Tongue (tissue), 1 donor: ENCODE measurements at regions not wholly inside any gene's neighbourhood (a gene's known extent, or its start where the extent isn't known, plus 50 kb on each side); places are given as distances from the start of the nearest gene placed in this dataset.
"Not testable (repeated sequence)": the region's sequence is repeated elsewhere in the genome, so short reads cannot be mapped to it uniquely, and the experiment has no call there.

Experiments used
- DNase-seq: peaks from one replicate; pipeline ENCODE4 v3.0.0-alpha.2; 2015

DNA sequence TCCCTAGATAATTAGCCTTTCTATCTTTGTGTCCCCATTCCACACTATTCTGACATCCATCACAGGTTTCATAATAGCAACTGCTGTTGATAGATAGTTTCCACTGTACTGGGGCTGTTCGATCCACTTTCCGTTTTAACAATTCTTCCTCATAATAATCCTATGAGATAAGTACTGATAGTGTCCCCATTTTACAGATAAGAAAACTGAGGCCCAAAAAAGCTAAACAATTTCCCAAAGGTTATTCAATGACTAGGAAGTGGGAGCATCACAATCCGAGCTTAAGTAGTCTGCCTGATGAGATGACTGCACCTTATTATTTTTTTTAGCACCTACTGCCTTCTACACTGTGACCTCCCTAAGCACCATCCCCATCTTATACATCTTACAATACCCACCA, 569.2 kb downstream of the STK39 start:
- DNase-seq = no peak

GRCh38 chr2:167675906-167676305, 571.5 kb downstream of the STK39 start:
- DNase-seq = no peak

DNA sequence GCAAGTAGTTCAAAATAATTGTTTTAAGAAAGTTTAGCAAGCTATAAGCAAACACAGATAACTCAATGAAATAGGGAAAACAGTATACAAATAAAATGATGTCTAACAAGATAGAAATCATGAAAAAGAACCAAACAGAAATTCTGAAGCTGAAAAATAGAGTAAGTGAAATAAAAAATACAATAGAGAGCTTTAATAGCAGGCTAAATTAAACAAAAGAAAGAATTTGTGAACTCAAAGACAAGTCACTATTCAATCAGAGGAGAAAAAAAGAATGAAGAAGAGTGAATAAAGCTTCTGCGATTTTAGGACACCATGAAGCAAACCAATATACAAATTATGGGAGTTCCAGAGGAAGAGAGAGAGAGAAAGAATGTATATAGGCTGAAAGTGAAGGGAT, 576.8 kb downstream of the STK39 start:
- DNase-seq = no peak

DNA sequence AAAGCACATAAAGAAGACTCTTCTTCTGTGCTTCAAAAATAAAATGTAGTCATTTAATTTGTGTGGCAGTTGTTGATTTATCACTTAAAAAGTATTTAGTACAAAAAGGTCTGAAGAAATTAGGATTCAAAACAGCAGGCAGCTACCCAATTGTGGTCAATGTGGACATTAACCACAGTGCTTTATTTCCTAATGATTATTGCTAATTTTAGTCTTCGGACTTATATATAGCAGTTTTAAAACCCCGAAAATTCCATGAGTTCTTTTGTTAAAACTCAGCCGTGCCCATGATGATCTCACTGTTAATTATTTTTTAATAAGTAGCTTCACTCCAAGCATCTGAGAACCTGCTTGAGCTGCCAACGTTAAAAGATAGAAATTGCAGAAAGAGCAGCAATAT, 594.3 kb downstream of the STK39 start:
- DNase-seq = no peak

DNA sequence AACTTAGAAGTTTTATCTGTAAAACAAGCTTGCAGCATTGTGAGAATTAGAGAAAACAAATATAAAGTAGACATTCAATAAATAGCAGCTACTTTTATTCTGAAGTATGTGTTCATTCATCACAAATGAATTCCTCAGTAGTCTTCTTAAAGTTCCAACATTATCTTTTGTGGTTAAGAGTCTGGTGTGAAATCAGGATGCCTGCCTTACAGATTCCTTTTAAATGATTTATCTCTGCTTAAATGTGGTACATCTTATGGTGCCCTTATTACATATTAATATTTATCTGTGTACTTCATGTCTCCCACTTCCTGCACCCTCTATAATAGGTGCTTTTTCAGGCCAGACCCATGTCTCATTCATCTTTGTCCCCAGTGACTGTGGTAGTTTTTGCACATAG, 595.0 kb downstream of the STK39 start:
- no peak for DNase-seq

DNA sequence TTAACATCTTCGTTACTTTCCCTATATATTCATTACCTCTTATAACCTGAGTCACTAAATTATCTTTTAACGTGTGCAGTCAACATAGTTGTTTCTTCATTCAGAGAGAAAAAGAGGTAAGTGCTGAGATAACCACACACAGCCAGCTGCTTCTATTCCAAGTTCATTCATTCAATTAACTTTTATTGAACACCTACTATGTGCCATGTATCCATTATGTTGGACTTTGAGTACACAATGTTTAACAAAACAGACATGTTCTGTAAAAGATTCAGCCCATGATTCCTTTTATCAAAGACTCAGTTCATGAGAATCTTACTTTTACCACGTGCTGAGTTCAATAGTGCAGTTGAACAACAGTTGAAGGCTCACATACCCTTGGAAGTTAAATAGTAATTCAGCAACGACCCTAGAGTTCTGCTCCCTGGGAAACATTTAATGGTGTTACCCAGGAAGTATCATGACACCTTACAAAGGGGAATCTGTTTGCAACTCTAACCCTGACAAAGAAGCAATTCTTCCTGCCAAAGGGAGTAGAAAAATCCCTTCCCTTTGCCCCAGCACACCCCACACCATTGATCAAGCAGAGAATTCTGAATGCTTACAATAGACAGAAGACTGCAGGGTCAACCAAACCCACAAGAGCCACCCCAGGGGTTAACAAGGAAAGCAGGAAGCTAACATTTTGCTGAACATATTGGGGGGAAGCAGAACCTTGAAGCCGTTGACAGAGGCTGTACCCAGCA, 595.8 kb downstream of the STK39 start:
- DNase-seq = peak; percentile 8

DNA sequence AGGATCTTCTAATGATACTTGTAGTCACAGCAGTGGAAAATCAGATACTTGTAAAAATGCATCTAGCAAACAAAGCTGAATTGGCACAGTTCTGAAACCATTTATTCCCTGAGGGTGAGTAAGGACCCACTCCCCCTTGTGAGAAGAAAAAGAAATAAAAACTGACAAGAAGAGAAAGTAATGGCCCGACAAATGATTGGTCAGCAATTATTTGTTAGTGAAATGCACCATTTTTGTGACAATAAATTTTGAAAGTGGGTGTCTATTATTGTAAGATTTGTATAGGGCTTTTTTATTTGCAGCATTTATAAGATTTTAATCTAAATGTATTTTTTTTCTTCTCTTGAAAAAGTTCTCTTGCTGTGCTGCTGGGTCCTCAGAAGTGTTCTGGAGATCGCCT, 600.8 kb downstream of the STK39 start:
- no peak for DNase-seq

- DNase-seq = no peak
Observed at GRCh38 chr2:167640096-167640495, 607.3 kb downstream of the STK39 start.

GRCh38 chr2:167637741-167638140, 609.7 kb downstream of the STK39 start:
- DNase-seq = peak; percentile 42

DNA sequence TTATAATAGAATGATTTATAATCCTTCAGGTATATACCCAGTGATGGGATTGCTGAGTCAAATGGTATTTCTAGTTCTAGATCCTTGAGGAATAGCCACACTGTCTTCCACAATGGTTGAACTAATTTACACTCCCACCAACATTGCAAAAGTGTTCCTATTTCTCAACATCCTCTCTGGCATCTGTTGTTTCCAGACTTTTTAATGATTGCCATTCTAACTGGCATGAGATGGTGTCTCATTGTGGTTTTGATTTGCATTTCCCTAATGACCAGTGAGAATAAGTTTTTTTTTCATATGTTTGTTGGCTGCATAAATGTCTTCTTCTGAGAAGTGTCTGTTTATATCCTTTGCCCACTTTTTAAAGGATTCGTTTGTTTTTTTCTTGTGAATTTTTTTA, 615.1 kb downstream of the STK39 start:
- DNase-seq = not testable (repeated sequence)

DNA sequence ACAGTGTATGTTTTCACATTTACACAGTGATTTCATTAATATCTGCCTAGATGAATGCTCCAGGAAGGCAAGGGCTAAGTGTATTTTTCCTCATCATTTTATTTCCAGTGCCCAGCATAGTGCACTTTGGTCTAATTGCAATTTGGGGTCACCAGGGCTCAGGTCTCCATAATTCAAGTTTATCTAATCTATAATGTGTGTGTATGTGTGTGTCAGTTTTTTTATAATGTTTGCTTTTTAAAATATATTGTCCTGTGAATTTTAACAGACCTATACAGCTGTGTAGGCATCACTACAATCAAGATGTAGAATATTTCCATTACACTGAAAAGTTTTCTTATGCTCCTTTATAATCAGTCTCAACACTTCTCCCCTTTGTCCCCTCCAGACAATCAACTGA, 620.4 kb downstream of the STK39 start:
- DNase-seq = no peak

DNA sequence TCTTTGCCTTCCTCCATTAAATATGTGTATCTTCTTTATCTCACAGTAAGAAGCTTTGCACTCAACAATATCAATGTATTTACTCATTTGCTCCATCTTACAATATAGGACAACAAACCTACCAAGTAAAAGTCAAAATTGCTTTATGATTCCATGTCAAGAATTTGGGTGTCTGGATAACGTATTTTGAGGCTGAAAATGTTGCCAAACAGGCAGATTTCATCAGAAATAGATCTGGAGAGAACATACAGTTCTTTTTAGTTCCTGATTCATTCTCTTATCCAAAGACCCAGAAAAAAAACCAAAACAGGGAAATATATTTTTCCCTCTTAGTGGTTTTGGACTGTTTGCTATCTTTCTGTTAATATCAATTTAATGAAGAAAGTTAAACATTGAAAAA, 621.1 kb downstream of the STK39 start:
- DNase-seq = no peak

DNA sequence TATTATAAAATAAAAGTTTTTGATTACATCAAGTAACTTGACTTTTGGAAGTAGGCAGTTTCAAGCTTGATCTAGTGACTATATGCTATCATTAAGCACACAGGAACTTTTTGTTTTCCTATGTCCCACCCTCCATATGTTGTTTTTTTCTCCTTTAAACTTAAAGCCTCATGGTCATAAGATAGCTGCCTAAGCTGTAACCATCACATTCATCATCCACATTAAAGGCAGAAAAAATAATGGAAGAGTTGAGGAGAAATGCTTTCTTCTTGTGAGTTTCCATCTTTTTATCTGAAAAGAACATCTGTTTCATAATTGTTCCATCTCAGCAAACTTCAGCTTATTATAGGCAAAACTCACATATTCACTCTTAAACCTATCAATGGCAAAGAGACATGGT, 630.4 kb downstream of the STK39 start:
- no peak for DNase-seq

- DNase-seq = no peak
Observed at GRCh38 chr2:167613471-167613870, 633.9 kb downstream of the STK39 start.

DNA sequence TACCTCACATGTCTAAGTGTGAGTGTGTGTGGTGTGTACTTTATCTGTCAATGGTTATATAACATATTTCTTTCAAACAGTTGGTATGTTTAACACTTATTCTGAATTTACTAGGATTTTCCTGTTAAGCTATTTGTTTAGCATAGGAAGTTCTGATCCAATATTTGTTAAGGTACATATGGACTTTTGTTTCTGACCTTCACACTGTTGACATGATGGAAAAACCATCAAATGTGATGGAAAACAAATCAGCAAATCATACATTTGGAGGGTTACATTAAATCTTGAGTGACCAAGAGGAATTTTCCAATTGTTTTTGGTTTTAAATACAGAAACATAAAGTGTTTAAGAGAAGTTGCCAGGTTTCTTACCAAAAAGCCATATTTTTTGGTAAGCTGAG, 638.9 kb downstream of the STK39 start:
- no peak for DNase-seq

- no peak for DNase-seq
Observed at GRCh38 chr2:167607731-167608130, 639.7 kb downstream of the STK39 start.

GRCh38 chr2:167607211-167607610, 640.2 kb downstream of the STK39 start:
- DNase-seq = no peak

GRCh38 chr2:167602122-167602521, 645.3 kb downstream of the STK39 start:
- DNase-seq = no peak

GRCh38 chr2:167599219-167599618, 648.2 kb downstream of the STK39 start:
- DNase-seq = no peak

DNA sequence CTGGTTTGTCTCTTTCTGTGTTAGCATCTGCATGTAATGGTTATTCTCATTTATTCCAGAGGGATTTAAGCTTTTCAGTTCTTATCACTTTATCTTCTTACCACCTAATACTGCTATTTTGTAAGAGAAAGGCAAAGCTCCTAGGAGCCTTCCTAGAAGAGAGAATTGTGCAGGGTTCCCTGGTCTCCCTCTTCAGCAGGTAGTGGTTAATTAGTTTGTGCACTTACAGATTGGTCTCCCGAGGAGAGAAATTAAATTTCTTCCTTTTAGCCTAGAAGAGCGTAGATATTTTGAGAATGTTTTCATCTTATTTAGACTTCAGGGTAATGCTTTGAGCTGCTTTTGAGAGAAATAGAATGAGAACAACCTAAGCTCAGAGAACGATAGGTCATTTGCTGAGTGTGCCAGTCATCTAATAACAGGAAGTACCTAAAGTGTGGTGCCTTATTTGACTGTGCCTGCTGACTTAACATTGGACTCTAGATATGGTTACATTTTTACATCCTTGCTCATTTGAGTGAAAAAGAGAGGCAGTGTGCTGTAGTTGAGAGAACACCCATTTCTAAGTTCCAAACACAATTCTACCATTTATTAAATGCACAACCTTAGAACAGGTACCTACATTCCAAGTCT, 651.4 kb downstream of the STK39 start:
- no peak for DNase-seq

DNA sequence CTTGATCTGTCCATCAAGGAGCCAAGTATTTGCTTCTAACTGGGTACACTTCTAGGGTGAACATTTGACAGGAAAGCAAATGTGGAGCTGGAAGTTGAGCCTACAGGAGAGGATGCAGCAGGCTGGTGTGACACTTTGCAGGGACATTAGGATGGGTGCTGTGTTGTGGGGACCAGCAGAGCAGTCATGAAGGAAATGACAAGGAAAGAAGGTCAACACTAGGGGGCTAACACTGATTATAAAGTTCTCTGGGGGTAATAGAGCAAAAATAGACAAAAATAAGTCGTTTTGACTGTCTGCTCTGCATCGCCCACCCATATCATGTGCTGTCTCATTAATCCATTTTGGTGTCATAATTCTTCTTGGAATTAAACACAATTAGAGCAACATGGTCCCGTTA, 652.4 kb downstream of the STK39 start:
- no peak for DNase-seq

GRCh38 chr2:167592441-167592840, 655.0 kb downstream of the STK39 start:
- no peak for DNase-seq

DNA sequence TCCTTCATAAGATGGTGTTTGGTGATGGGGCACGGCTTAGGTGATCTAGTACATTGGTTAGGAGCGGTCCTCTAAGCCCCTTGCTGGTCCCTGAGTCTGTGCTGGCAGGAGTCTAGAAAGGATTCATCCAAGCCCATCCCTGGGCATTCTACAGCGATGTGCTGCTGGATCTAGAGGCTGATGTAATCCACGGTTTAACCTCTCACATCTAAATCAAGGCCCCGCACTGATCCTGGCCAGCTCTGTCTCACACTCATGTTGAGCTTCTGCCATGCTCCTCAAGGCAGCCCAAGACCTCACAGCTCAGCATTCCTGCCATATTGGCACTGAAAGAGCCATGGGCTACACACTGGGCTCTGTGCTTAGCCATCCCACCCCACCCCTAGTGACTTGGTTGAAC, 664.8 kb downstream of the STK39 start:
- DNase-seq = no peak

- peak; percentile 21 for DNase-seq
Observed at GRCh38 chr2:167581961-167582574, 665.3 kb downstream of the STK39 start.
